ENCODE measurements at regions not wholly inside any gene's neighbourhood (a gene's known extent, or its start where the extent isn't known, plus 50 kb on each side); places are given as distances from the start of the nearest gene placed in this dataset.

DNA sequence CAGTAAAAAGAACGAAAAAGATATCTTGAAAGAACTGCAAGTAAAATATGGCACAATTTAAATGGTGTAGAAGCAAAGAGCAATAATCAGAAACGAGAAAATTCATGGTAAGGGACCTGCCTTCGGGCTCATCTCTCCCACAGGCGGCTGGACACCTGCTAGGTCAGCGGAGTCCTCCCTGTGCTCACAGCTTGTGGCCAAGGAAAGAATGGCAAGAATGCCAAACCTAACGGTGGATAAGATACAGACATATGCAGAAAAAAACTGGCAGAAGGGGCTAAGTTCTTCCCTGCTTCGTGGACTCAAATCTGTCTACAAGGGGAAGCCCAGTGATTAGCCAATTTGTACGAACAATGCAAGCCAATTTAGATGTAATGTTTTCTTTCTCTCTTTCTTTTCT is 152.1 kb upstream of the VCX start:
- POLR2A ChIA-PET: no interaction called here
- DNase-seq (ENCODE audit: low read depth in 1 of 2, low spot score in 1 of 2) (no peak), FAIRE-seq (no peak), ATAC-seq (no peak)
- Histone ChIP-seq H3K4me1 (no peaks in the 10 kb centered on the region), H3K4me2 (no peak overlapping the region), H3K27ac (no peak overlapping the region), H3K9me3 (no peaks in the 10 kb centered on the region), H3K4me3 (no peak overlapping the region)
- WGBS (ENCODE audit: missing lambda C conversion rate): 6% methylated on average over 8 of the region's 8 CpGs
- TF ChIP-seq FOSB (CRISPR knock-in tag; IDR thresholded peaks at IDR 0.05) (no peak), JUN (IDR thresholded peaks at IDR 0.05) (no peak)
- CTCF ChIA-PET: no interaction called here

- Histone ChIP-seq H3K4me2 (no peak overlapping the region), H3K4me3 (no peak overlapping the region), H3K27ac (no peak overlapping the region), H3K9me3 (no peaks in the 10 kb centered on the region), H3K4me1 (no peaks in the 10 kb centered on the region)
- 1% methylated on average over 4 of the region's 4 CpGs for WGBS (ENCODE audit: missing lambda C conversion rate)
- CTCF ChIA-PET: no interaction called here
- no peak for TF ChIP-seq ZC3H11A (IDR thresholded peaks at IDR 0.05)
- no peak for TF ChIP-seq PHF8 (IDR thresholded peaks at IDR 0.05; ENCODE audit: borderline replicate concordance, low read depth)
- no peak for TF ChIP-seq TP53 (CRISPR knock-in tag; IDR thresholded peaks at IDR 0.05)
- TF ChIP-seq MAZ (IDR thresholded peaks at IDR 0.05; ENCODE audit: borderline replicate concordance, low read depth, low read length): no peak
- no peak for TF ChIP-seq RAD21 (conservative IDR thresholded peaks at IDR 0.05 in 1 of 2, IDR thresholded peaks at IDR 0.05 in 1 of 2)
- no peak for TF ChIP-seq HDAC2 (IDR thresholded peaks at IDR 0.05)
- no peak for TF ChIP-seq JUN (IDR thresholded peaks at IDR 0.05)
- TF ChIP-seq, protein P1, sequence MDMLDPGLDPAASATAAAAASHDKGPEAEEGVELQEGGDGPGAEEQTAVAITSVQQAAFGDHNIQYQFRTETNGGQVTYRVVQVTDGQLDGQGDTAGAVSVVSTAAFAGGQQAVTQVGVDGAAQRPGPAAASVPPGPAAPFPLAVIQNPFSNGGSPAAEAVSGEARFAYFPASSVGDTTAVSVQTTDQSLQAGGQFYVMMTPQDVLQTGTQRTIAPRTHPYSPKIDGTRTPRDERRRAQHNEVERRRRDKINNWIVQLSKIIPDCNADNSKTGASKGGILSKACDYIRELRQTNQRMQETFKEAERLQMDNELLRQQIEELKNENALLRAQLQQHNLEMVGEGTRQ (IDR thresholded peaks at IDR 0.05): no peak
- TF ChIP-seq, protein P2, sequence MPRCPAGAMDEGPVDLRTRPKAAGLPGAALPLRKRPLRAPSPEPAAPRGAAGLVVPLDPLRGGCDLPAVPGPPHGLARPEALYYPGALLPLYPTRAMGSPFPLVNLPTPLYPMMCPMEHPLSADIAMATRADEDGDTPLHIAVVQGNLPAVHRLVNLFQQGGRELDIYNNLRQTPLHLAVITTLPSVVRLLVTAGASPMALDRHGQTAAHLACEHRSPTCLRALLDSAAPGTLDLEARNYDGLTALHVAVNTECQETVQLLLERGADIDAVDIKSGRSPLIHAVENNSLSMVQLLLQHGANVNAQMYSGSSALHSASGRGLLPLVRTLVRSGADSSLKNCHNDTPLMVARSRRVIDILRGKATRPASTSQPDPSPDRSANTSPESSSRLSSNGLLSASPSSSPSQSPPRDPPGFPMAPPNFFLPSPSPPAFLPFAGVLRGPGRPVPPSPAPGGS (IDR thresholded peaks at IDR 0.05): no peak
- no peak for TF ChIP-seq NR3C1 (IDR thresholded peaks at IDR 0.05)
- TF ChIP-seq NPAS2 (CRISPR knock-in tag; IDR thresholded peaks at IDR 0.05; ENCODE audit: borderline replicate concordance): no peak
- FAIRE-seq: peak; percentile 77
- no peak for DNase-seq (ENCODE audit: low read depth in 1 of 2, low spot score in 1 of 2)
- POLR2A ChIA-PET: no interaction called here
- ATAC-seq: no peak
Observed at GRCh38 chrX:7689791-7690412, 153.1 kb upstream of the VCX start.

- ChIA-PET CTCF (no interaction called here), POLR2A (no interaction called here)
- Histone ChIP-seq H3K9me3 (no peaks in the 10 kb centered on the region), H3K4me2 (no peak overlapping the region), H3K4me1 (no peaks in the 10 kb centered on the region), H3K4me3 (no peak overlapping the region), H3K27ac (no peak overlapping the region)
- TF ChIP-seq POLR2A (IDR thresholded peaks at IDR 0.05; ENCODE audit: low read length) (no peak), KDM5A (IDR thresholded peaks at IDR 0.05) (no peak), FOXS1 (CRISPR knock-in tag; IDR thresholded peaks at IDR 0.05) (no peak), EHMT2 (IDR thresholded peaks at IDR 0.05; ENCODE audit: low read depth) (no peak), PBX3 (IDR thresholded peaks at IDR 0.05) (no peak), MYC (IDR thresholded peaks at IDR 0.05; ENCODE audit: borderline replicate concordance, low read length) (no peak), RAD21 (conservative IDR thresholded peaks at IDR 0.05 in 1 of 2, IDR thresholded peaks at IDR 0.05 in 1 of 2) (no peak), HOXB13 (CRISPR knock-in tag; IDR thresholded peaks at IDR 0.05; ENCODE audit: low read depth) (no peak), ELK1 (IDR thresholded peaks at IDR 0.05; ENCODE audit: low read depth, low read length) (no peak), RFX5 (IDR thresholded peaks at IDR 0.05) (no peak), ZFP36 (IDR thresholded peaks at IDR 0.05; ENCODE audit: borderline replicate concordance, partially characterized antibody) (no peak), NPAS2 (CRISPR knock-in tag; IDR thresholded peaks at IDR 0.05; ENCODE audit: borderline replicate concordance) (no peak)
- TF ChIP-seq, protein P1 (IDR thresholded peaks at IDR 0.05): no peak
- DNase-seq (ENCODE audit: low read depth in 1 of 2, low spot score in 1 of 2) (no peak), ATAC-seq (no peak), FAIRE-seq (peak; percentile 7)
- WGBS (ENCODE audit: missing lambda C conversion rate): 17% methylated on average over 4 of the region's 4 CpGs
Observed at GRCh38 chrX:7680181-7680580, 162.8 kb upstream of the VCX start.
